Panc1 (cell line): ENCODE measurements at regions not wholly inside any gene's neighbourhood (a gene's known extent, or its start where the extent isn't known, plus 50 kb on each side); places are given as distances from the start of the nearest gene placed in this dataset.

ENCODE experiments used
- CTCF ChIP-seq: fragments of 450-650 bp; IDR thresholded peaks from 2 replicates; pipeline ENCODE4 v1.5.1; 2017; ENCODE audit warnings: mild to moderate bottlenecking
- REST ChIP-seq, 2 experiments: IDR thresholded peaks; 2 replicates each; pipeline ENCODE4 v1.6.1; 2011 to 2012; ENCODE audit warnings: low read depth in 2 of 2, control low read depth in 1 of 2, low read length in 1 of 2, mild to moderate bottlenecking in 1 of 2, moderate library complexity in 1 of 2; ENCODE audit not compliant: insufficient read depth in 1 of 2

- TF ChIP-seq CTCF (no peak), REST (IDR thresholded peaks at IDR 0.05; ENCODE audit: insufficient read depth in 1 of 2, low read depth in 2 of 2, low read length in 1 of 2) (no peak)
Observed at GRCh38 chr7:125357676-125358455, 428.2 kb upstream of the POT1 start.
